ENCODE measurements at regions not wholly inside any gene's neighbourhood (a gene's known extent, or its start where the extent isn't known, plus 50 kb on each side); places are given as distances from the start of the nearest gene placed in this dataset.
A peak's percentile ranks its signal among the peaks of the same experiment; 100 is the strongest.
"Not testable (repeated sequence)": the region's sequence is repeated elsewhere in the genome, so short reads cannot be mapped to it uniquely, and the experiment has no call there.

DNA sequence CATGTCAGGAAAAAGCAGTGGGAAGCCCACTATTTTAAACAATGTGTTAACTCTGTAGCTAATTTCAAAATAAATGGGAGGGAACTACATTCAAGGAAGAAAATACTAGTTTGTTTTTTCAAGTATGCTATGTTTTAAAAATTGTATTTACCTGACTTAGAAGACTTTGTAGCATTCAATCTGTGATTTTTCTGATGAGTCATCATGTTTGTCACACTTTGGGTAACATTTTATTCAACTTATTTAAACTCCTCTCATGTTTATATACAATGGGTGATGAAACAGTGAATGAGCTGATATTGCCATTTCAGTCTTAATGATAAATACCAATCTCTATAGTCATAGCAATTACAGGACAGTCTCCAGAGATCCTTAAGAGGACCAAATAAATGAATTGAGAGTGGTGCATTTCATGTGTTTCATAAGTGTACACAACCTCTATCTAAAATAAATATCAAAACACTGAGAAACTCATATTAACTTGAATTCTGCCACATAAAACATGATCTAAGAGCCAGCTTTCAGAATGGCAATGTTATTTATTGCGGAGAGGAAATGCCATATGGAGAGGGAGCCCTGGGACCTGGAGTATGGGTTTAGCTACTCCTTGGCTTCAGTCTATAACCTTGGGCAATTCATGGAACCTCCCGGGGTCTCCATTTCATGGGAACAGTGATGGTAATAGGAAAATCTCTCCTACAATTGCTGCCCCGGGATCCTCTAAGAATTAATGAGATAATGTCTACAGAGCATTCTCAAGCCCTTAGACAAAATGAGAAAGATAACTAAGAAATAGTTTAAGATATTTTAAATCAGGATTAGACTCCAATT is 913.9 kb downstream of the TLE4 start:
- Histone ChIP-seq H3K36me3 (no peaks in the 10 kb centered on the region), H3K4me3 (no peak overlapping the region), H3K27me3 (no peaks in the 10 kb centered on the region), H3K9me3 (peaks cover 0 to 32% (median 15%) of the 10 kb centered on the region in 12 donors), H3K27ac (no peak overlapping the region), H3K4me1 (no peaks in the 10 kb centered on the region)
- no peak for DNase-seq
- intact Hi-C loops (cut with DNase I): no loop called here
- no peak for ATAC-seq
- TF ChIP-seq, protein P1, sequence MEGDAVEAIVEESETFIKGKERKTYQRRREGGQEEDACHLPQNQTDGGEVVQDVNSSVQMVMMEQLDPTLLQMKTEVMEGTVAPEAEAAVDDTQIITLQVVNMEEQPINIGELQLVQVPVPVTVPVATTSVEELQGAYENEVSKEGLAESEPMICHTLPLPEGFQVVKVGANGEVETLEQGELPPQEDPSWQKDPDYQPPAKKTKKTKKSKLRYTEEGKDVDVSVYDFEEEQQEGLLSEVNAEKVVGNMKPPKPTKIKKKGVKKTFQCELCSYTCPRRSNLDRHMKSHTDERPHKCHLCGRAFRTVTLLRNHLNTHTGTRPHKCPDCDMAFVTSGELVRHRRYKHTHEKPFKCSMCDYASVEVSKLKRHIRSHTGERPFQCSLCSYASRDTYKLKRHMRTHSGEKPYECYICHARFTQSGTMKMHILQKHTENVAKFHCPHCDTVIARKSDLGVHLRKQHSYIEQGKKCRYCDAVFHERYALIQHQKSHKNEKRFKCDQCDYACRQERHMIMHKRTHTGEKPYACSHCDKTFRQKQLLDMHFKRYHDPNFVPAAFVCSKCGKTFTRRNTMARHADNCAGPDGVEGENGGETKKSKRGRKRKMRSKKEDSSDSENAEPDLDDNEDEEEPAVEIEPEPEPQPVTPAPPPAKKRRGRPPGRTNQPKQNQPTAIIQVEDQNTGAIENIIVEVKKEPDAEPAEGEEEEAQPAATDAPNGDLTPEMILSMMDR (IDR thresholded peaks at IDR 0.05): no peak
- no peak for TF ChIP-seq POLR2A (IDR thresholded peaks at IDR 0.05)
- 68 to 94% (median 78%) methylated on average over 3 of the region's 3 CpGs for WGBS, 4 donors

GRCh38 chr9:80482251-80482650 is 910.5 kb downstream of the TLE4 start:
- H3K27ac ChIP-seq; H3K36me3 ChIP-seq; ATAC-seq; H3K27me3 ChIP-seq; H3K4me3 ChIP-seq; H3K4me1 ChIP-seq; DNase-seq; intact Hi-C loops (cut with DNase I): not testable (repeated sequence)
- H3K9me3 ChIP-seq: peaks cover 0 to 38% (median 22%) of the 10 kb centered on the region in 12 donors
- 24 to 53% (median 42%) methylated on average over 1 of the region's 1 CpG for WGBS, 4 donors

GRCh38 chr9:80467632-80468031 is 895.9 kb downstream of the TLE4 start:
- ATAC-seq: peak in 3 of 4 donors; percentile 73 to 94 (median 75)

DNA sequence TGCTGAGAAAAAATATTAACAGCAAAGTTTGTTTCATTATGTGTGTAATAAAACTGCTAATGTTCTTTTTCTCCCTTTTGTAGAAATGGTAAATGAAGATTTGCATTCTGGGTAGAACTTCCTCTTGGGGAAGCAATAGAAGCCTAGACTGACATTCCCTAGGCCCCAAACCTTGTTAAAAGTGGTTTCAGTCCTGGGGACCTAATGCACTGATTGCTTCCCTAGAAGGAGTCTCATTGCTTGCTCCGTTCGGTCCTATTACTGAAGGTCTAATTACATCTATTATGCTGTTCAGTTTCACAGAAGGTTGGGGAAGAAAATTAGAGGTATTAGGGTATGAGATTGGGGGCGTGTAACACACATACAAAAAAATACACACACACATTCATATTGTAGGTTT is 893.8 kb downstream of the TLE4 start:
- intact Hi-C loops (cut with DNase I): no loop called here
- ATAC-seq: no peak
- 86 to 91% (median 87%) methylated on average over 3 of the region's 3 CpGs for WGBS, 4 donors
- TF ChIP-seq, protein P1 (IDR thresholded peaks at IDR 0.05): no peak
- TF ChIP-seq POLR2A (IDR thresholded peaks at IDR 0.05): no peak
- Histone ChIP-seq H3K4me3 (no peak overlapping the region), H3K4me1 (no peaks in the 10 kb centered on the region), H3K9me3 (peaks cover 0 to 34% (median 0%) of the 10 kb centered on the region in 12 donors), H3K36me3 (no peaks in the 10 kb centered on the region), H3K27ac (no peak overlapping the region), H3K27me3 (no peaks in the 10 kb centered on the region)
- DNase-seq: no peak

More at GRCh38 chr9:80467632-80468031, 895.9 kb downstream of the TLE4 start:
- no peaks in the 10 kb centered on the region for H3K36me3 ChIP-seq
- peak overlapping the region in 3 of 12 donors; percentile 1 to 44 (median 43) for H3K27ac ChIP-seq
- no peak for TF ChIP-seq POLR2A (IDR thresholded peaks at IDR 0.05)
- TF ChIP-seq, protein P1 (IDR thresholded peaks at IDR 0.05): no peak
- H3K4me1 ChIP-seq: no peaks in the 10 kb centered on the region
- DNase-seq: peak in 2 of 5 donors; percentile 10 to 38
- 39 to 48% (median 43%) methylated on average over 3 of the region's 3 CpGs for WGBS, 4 donors
- H3K27me3 ChIP-seq: no peaks in the 10 kb centered on the region
- H3K9me3 ChIP-seq: peaks cover 0 to 18% (median 0%) of the 10 kb centered on the region in 12 donors
- intact Hi-C loops (cut with DNase I): no loop called here
- no peak overlapping the region for H3K4me3 ChIP-seq
